Endothelial cell of umbilical vein (primary cell): ENCODE measurements at regions not wholly inside any gene's neighbourhood (a gene's known extent, or its start where the extent isn't known, plus 50 kb on each side); places are given as distances from the start of the nearest gene placed in this dataset.

Experiments
- CTCF ChIP-seq, 2 donors: IDR thresholded peaks; 1 replicate in 1 of 2; 2 replicates in 1 of 2; pipeline ENCODE4 v1.5.1; 2011; ENCODE audit warnings: low read length in 2 of 2, mild to moderate bottlenecking in 2 of 2, moderate library complexity in 2 of 2, control low read depth in 1 of 2, inconsistent platforms in 1 of 2, low read depth in 1 of 2; ENCODE audit not compliant: insufficient read depth in 1 of 2; ENCODE audit errors: extremely low read depth in 1 of 2
- EZH2 ChIP-seq: IDR thresholded peaks from 2 replicates; pipeline ENCODE4 v1.6.1; 2012; ENCODE audit warnings: borderline replicate concordance, low read depth, mild to moderate bottlenecking, moderate library complexity, low read length, inconsistent platforms; ENCODE audit not compliant: severe bottlenecking
- JUN ChIP-seq: IDR thresholded peaks from 2 replicates; pipeline ENCODE4 v1.6.1; 2011; ENCODE audit warnings: borderline replicate concordance, low read depth; ENCODE audit not compliant: insufficient read length, insufficient read depth
- MYC ChIP-seq: IDR thresholded peaks from one replicate; pipeline ENCODE4 v1.6.1; 2011; ENCODE audit warnings: mild to moderate bottlenecking, low read depth, low read length
- POLR2A ChIP-seq: IDR thresholded peaks from 2 replicates; pipeline ENCODE4 v1.6.1; 2012; ENCODE audit warnings: low read depth, mild to moderate bottlenecking, control low read depth, low read length
- POLR2AphosphoS5 ChIP-seq: IDR thresholded peaks from 2 replicates; pipeline ENCODE4 v1.6.1; 2012; ENCODE audit warnings: low read depth, mild to moderate bottlenecking, control low read depth, low read length, moderate library complexity; ENCODE audit not compliant: insufficient read depth
- TF ChIP-seq, protein P1 (sequence below): IDR thresholded peaks from 2 replicates; pipeline ENCODE4 v1.6.1; 2011; ENCODE audit not compliant: insufficient read depth, insufficient read length

- TF ChIP-seq CTCF (IDR thresholded peaks at IDR 0.05; ENCODE audit: extremely low read depth in 1 of 2, insufficient read depth in 1 of 2, low read depth in 1 of 2, low read length in 2 of 2): no peak
- TF ChIP-seq POLR2A: no peak
- TF ChIP-seq, protein P1, sequence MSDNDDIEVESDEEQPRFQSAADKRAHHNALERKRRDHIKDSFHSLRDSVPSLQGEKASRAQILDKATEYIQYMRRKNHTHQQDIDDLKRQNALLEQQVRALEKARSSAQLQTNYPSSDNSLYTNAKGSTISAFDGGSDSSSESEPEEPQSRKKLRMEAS: no peak
- no peak for TF ChIP-seq POLR2AphosphoS5
- TF ChIP-seq EZH2: no peak
- no peak for TF ChIP-seq JUN
- no peak for TF ChIP-seq MYC
Measured at GRCh38 chr2:52181080-52181479, 1149.1 kb upstream of the NRXN1 start.
